Endothelial cell of umbilical vein (primary cell): ENCODE measurements at regions not wholly inside any gene's neighbourhood (a gene's known extent, or its start where the extent isn't known, plus 50 kb on each side); places are given as distances from the start of the nearest gene placed in this dataset.

Source experiments
- BruUV-seq: library from RNA; stranded (reverse); fragments of 400-500 nt; replicated peaks from 2 replicates; lab custom pipeline; 2021; lab: Mats Ljungman, UMichigan
- CTCF ChIA-PET: fragments of 300-600, 350-600 bp; sonication (Branson Sonifier 250); formaldehyde crosslinking; loops from one replicate; lab custom pipeline; 2021; ENCODE audit warnings: antibody characterized with exemption, inconsistent platforms; lab: Charles Lee
- POLR2A ChIA-PET: fragments of 300-600, 350-600 bp; sonication (Branson Sonifier 250); formaldehyde crosslinking; loops from one replicate; lab custom pipeline; 2021; ENCODE audit warnings: antibody characterized with exemption, inconsistent platforms; lab: Charles Lee
- DNase-seq: peaks from one replicate; pipeline ENCODE4 v3.0.0-alpha.2; 2011; ENCODE audit warnings: low read depth, low spot score
- FAIRE-seq: peaks from 2 replicates; lab custom pipeline; 2011; peaks lifted over from hg19 to GRCh38; lab: Jason Lieb, UNC
- H2AFZ ChIP-seq: 2 replicates; pipeline ENCODE4 v1.6.0; 2012; ENCODE audit warnings: low read depth, low read length, control low read depth, inconsistent platforms
- H3K27ac ChIP-seq: 2 replicates; pipeline ENCODE4 v1.5.1; 2011; ENCODE audit warnings: low read depth, mild to moderate bottlenecking, control low read depth, low read length, moderate library complexity; ENCODE audit not compliant: insufficient read depth
- H3K27me3 ChIP-seq, 2 experiments: 2 replicates each; pipeline versions ENCODE4 v1.6.0 to v1.6.1; 2011; ENCODE audit warnings: low read length in 2 of 2, mixed read lengths in 1 of 2; ENCODE audit not compliant: control insufficient read depth in 2 of 2, insufficient read depth in 2 of 2
- H3K36me3 ChIP-seq, 2 experiments: 2 replicates in 1 of 2; 3 replicates in 1 of 2; pipeline ENCODE4 v1.5.1; 2011; ENCODE audit warnings: low read length in 2 of 2, mild to moderate bottlenecking in 1 of 2, moderate library complexity in 1 of 2; ENCODE audit not compliant: control insufficient read depth in 2 of 2, insufficient read depth in 2 of 2; ENCODE audit errors: extremely low read depth in 1 of 2
- H3K4me1 ChIP-seq: 3 replicates; pipeline ENCODE4 v1.5.1; 2011; ENCODE audit warnings: mild to moderate bottlenecking, low read length; ENCODE audit not compliant: control insufficient read depth, insufficient read depth; ENCODE audit errors: extremely low read depth
- H3K4me2 ChIP-seq: 2 replicates; pipeline ENCODE4 v1.6.1; 2011; ENCODE audit warnings: low read length, control low read depth, mixed read lengths; ENCODE audit not compliant: insufficient read depth
- H3K4me3 ChIP-seq, 3 experiments: fragments of 200-600 bp in 1 of 3; sonication (generic), shearing (Covaris generic) in 1 of 3; replicated peaks in 1 of 3; 2 replicates each; pipeline ENCODE4 v1.5.1; 2011 to 2016; ENCODE audit warnings: control low read depth in 3 of 3, low read length in 3 of 3, mild to moderate bottlenecking in 2 of 3, inconsistent platforms in 1 of 3, low read depth in 1 of 3, moderate library complexity in 1 of 3; ENCODE audit not compliant: insufficient read depth in 1 of 3
- H3K79me2 ChIP-seq: 2 replicates; pipeline ENCODE4 v1.6.0; 2012; ENCODE audit warnings: low read length, inconsistent platforms; ENCODE audit not compliant: control insufficient read depth, insufficient read depth
- H3K9ac ChIP-seq: replicated peaks from 2 replicates; pipeline ENCODE3; 2011; ENCODE audit warnings: low read length, control low read depth; ENCODE audit not compliant: insufficient read depth; ENCODE audit errors: extremely low read depth
- H3K9me1 ChIP-seq: replicated peaks from 3 replicates; pipeline ENCODE4 v1.6.0; 2011; ENCODE audit warnings: mild to moderate bottlenecking, low read length; ENCODE audit not compliant: control insufficient read depth, insufficient read depth; ENCODE audit errors: extremely low read depth
- H3K9me3 ChIP-seq: replicated peaks from 2 replicates; pipeline ENCODE4 v1.5.1; 2012; ENCODE audit warnings: low read length, inconsistent platforms; ENCODE audit not compliant: control insufficient read depth, insufficient read depth
- H4K20me1 ChIP-seq: replicated peaks from 2 replicates; pipeline ENCODE3; 2011; ENCODE audit warnings: mild to moderate bottlenecking, low read length; ENCODE audit not compliant: control insufficient read depth, insufficient read depth; ENCODE audit errors: extremely low read depth
- EZH2 ChIP-seq: IDR thresholded peaks from 2 replicates; pipeline ENCODE4 v1.6.1; 2012; ENCODE audit warnings: borderline replicate concordance, low read depth, mild to moderate bottlenecking, moderate library complexity, low read length, inconsistent platforms; ENCODE audit not compliant: severe bottlenecking
- FOS ChIP-seq: IDR thresholded peaks from 2 replicates; pipeline ENCODE4 v1.6.1; 2011; ENCODE audit warnings: mild to moderate bottlenecking, low read length, moderate library complexity, borderline replicate concordance; ENCODE audit not compliant: insufficient read depth
- GATA2 ChIP-seq: IDR thresholded peaks from 2 replicates; pipeline ENCODE4 v1.7.0; 2011; ENCODE audit warnings: low read depth, mild to moderate bottlenecking, moderate library complexity, mixed read lengths, low read length; ENCODE audit not compliant: insufficient read length, insufficient read depth
- JUN ChIP-seq: IDR thresholded peaks from 2 replicates; pipeline ENCODE4 v1.6.1; 2011; ENCODE audit warnings: borderline replicate concordance, low read depth; ENCODE audit not compliant: insufficient read length, insufficient read depth
- MAX ChIP-seq: IDR thresholded peaks from 2 replicates; pipeline ENCODE4 v1.6.1; 2011; ENCODE audit not compliant: insufficient read depth, insufficient read length
- MYC ChIP-seq: IDR thresholded peaks from one replicate; pipeline ENCODE4 v1.6.1; 2011; ENCODE audit warnings: mild to moderate bottlenecking, low read depth, low read length
- POLR2A ChIP-seq: IDR thresholded peaks from 2 replicates; pipeline ENCODE4 v1.6.1; 2012; ENCODE audit warnings: low read depth, mild to moderate bottlenecking, control low read depth, low read length
- POLR2AphosphoS5 ChIP-seq: IDR thresholded peaks from 2 replicates; pipeline ENCODE4 v1.6.1; 2012; ENCODE audit warnings: low read depth, mild to moderate bottlenecking, control low read depth, low read length, moderate library complexity; ENCODE audit not compliant: insufficient read depth
- dilution Hi-C: fragments of 300-500 bp; cut with MboI; formaldehyde crosslinking; loops from one replicate; pipeline ENCODE4 v1.15.0; 2019; ENCODE audit warnings: low sequenced_read_pairs; ENCODE audit not compliant: extremely low pct_ligation_motif_present
- intact Hi-C: fragments of 100-400 bp; cut with micrococcal nuclease; formaldehyde crosslinking; loops from one replicate; pipeline ENCODE4 v1.10.0; 2022
- TF ChIP-seq, protein P1 (sequence below), 2 donors: IDR thresholded peaks; 1 replicate in 1 of 2; 2 replicates in 1 of 2; pipeline ENCODE4 v1.5.1; 2011; ENCODE audit warnings: low read length in 2 of 2, mild to moderate bottlenecking in 2 of 2, moderate library complexity in 2 of 2, control low read depth in 1 of 2, inconsistent platforms in 1 of 2, low read depth in 1 of 2; ENCODE audit not compliant: insufficient read depth in 1 of 2; ENCODE audit errors: extremely low read depth in 1 of 2

DNA sequence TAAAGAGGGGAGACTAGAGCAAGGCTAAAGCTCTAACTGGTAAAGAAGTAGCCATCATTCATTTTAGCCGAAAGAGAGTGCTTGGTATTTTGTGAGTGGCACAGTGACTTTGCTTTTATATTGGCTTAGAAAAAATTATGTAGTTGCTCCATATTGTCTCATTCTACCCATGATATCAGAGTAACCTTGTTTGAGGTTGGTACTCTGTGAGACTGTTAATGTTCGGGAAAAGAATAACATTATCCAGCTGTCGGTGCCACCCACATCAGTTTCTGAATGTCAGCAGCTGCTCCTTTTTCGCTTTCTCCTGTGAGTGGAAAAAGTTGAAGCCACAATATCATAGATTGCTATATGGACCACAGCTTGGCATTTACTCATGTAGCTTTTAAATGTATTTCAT lies 376.4 kb upstream of the KCNN2 start:
- FAIRE-seq (no peak), DNase-seq (no peak)
- no peak overlapping the region for H3K9ac ChIP-seq
- no peaks in the 10 kb centered on the region for H3K27me3 ChIP-seq
- no peak overlapping the region for H2AFZ ChIP-seq
- H4K20me1 ChIP-seq: no peaks in the 10 kb centered on the region
- dilution Hi-C loops (no loop called here), intact Hi-C loops (no loop called here)
- CTCF ChIA-PET: no interaction called here
- no peaks in the 10 kb centered on the region for H3K9me1 ChIP-seq
- H3K4me1 ChIP-seq: no peaks in the 10 kb centered on the region
- no peak overlapping the region for H3K4me3 ChIP-seq
- POLR2A ChIA-PET: no interaction called here
- no peaks in the 10 kb centered on the region for H3K9me3 ChIP-seq
- no peaks in the 10 kb centered on the region for H3K79me2 ChIP-seq
- H3K4me2 ChIP-seq: no peak overlapping the region
- no TSS peak for BruUV-seq
- no peaks in the 10 kb centered on the region for H3K36me3 ChIP-seq
- H3K27ac ChIP-seq: no peak overlapping the region
- no peak for TF ChIP-seq MAX
- no peak for TF ChIP-seq GATA2
- TF ChIP-seq POLR2AphosphoS5: no peak
- TF ChIP-seq EZH2: no peak
- TF ChIP-seq, protein P1, sequence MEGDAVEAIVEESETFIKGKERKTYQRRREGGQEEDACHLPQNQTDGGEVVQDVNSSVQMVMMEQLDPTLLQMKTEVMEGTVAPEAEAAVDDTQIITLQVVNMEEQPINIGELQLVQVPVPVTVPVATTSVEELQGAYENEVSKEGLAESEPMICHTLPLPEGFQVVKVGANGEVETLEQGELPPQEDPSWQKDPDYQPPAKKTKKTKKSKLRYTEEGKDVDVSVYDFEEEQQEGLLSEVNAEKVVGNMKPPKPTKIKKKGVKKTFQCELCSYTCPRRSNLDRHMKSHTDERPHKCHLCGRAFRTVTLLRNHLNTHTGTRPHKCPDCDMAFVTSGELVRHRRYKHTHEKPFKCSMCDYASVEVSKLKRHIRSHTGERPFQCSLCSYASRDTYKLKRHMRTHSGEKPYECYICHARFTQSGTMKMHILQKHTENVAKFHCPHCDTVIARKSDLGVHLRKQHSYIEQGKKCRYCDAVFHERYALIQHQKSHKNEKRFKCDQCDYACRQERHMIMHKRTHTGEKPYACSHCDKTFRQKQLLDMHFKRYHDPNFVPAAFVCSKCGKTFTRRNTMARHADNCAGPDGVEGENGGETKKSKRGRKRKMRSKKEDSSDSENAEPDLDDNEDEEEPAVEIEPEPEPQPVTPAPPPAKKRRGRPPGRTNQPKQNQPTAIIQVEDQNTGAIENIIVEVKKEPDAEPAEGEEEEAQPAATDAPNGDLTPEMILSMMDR (IDR thresholded peaks at IDR 0.05; ENCODE audit: extremely low read depth in 1 of 2, insufficient read depth in 1 of 2, low read depth in 1 of 2, low read length in 2 of 2): no peak
- TF ChIP-seq FOS: no peak
- TF ChIP-seq MYC: no peak
- no peak for TF ChIP-seq JUN
- TF ChIP-seq POLR2A: no peak
